BLaER1 treated with 17β-estradiol and CSF1 and Interleukin-3, amounts not matched to agents 10 nM and 100 nM (cell line): ENCODE measurements at regions not wholly inside any gene's neighbourhood (a gene's known extent, or its start where the extent isn't known, plus 50 kb on each side); places are given as distances from the start of the nearest gene placed in this dataset.
A peak's percentile ranks its signal among the peaks of the same experiment; 100 is the strongest.
"Not testable (repeated sequence)": the region's sequence is repeated elsewhere in the genome, so short reads cannot be mapped to it uniquely, and the experiment has no call there.

ENCODE experiments used
- H3K27ac ChIP-seq, 11 experiments: shearing (Covaris generic); formaldehyde crosslinking; 2 replicates each; pipeline ENCODE4 v1.8.1; 2022
- H3K27me3 ChIP-seq, 11 experiments: shearing (Covaris generic); formaldehyde crosslinking; 2 replicates each; pipeline ENCODE4 v1.8.1; 2022
- H3K36me3 ChIP-seq, 11 experiments: shearing (Covaris generic); formaldehyde crosslinking; 2 replicates each; pipeline ENCODE4 v1.8.1; 2022
- H3K4me1 ChIP-seq, 10 experiments: shearing (Covaris generic); formaldehyde crosslinking; 2 replicates each; pipeline ENCODE4 v1.8.1; 2022
- H3K4me2 ChIP-seq, 11 experiments: shearing (Covaris generic); formaldehyde crosslinking; 2 replicates each; pipeline ENCODE4 v1.8.1; 2022
- H3K4me3 ChIP-seq, 10 experiments: shearing (Covaris generic); formaldehyde crosslinking; 2 replicates each; pipeline ENCODE4 v1.8.1; 2022
- H3K9ac ChIP-seq, 11 experiments: shearing (Covaris generic); formaldehyde crosslinking; 2 replicates each; pipeline ENCODE4 v1.8.1; 2022
- H3K9me3 ChIP-seq, 11 experiments: shearing (Covaris generic); formaldehyde crosslinking; replicated peaks in 1 of 11; 2 replicates each; pipeline ENCODE4 v1.8.1; 2022
- H4K20me1 ChIP-seq, 11 experiments: shearing (Covaris generic); formaldehyde crosslinking; 2 replicates each; pipeline ENCODE4 v1.8.1; 2022
- Cebpa-rat ChIP-seq, 11 experiments: shearing (Covaris generic); IDR thresholded peaks; 2 replicates each; pipeline ENCODE4 v1.8.1; 2022

DNA sequence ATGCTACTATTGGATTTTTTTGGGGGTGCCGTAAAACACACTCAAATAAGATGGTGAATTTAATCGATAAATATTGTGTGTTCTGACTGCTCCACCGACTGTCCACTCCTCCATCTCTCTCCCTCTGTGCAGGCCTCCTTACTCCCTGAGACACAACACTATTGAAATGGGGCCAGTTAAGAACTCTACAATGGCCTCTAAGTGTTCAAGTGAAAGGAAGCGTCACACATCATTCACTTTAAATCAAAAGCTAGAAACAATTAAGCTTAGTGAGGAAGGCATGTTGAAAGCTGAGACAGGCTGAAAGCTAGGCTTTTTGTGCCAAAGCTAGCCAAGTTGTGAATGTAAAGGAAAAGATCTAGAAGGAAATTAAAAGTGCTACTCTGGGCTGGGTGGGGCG is 156.7 kb downstream of the CTTN start:
- Histone ChIP-seq H3K9me3 (no peaks in the 10 kb centered on the region), H3K36me3 (no peaks in the 10 kb centered on the region), H3K4me3 (no peak overlapping the region), H3K27ac (no peak overlapping the region), H4K20me1 (peaks cover 0 to 19% (median 0%) of the 10 kb centered on the region in 11 experiments; a peak in 1 of 22 replicates), H3K4me2 (no peak overlapping the region), H3K9ac (no peak overlapping the region), H3K4me1 (no peaks in the 10 kb centered on the region), H3K27me3 (no peaks in the 10 kb centered on the region)
- no peak for TF ChIP-seq Cebpa-rat (IDR thresholded peaks at IDR 0.05)

DNA sequence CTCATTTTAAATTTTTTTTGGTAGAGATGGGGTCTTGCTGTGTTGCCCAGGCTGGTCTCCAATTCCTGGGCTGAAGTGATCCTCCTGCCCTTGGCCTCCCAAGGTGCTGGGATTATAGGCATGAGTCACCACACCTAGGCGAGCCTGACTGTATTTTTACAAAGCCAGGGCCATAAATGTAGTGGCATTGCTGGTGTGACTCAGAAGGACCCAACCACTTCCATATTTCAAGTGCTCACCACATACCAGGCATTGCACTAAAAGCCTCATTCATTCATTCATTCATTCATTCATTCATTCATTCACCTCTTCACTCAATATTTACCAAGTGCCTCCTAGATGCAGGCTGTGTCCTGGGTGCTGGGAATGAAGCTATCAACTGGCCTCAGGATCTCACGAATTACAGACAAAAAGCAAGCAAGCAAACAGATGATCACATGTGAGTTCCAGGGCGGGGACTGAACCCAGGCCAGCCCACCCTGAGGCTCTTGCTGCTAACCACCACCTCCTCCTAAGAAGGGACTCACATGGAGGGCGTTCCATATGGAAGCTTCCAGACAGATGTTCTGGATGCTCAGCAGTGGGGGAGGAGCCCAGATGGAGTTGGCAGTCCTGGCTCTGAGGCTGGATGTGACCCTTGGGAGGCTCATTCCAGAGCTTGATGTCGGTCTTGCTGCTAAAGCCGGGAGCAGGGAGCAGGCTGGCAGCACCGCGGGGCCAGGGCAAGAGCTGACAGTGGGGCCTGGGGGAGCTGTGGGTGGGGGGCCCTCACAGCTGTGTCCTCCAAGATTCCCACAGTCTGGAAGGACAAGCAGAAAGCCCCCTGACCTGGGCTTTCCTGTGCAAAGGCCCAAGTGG is 158.8 kb downstream of the CTTN start:
- Histone ChIP-seq H3K9me3 (no peaks in the 10 kb centered on the region), H3K27ac (no peak overlapping the region), H3K27me3 (no peaks in the 10 kb centered on the region), H3K4me3 (no peak overlapping the region), H3K4me1 (no peaks in the 10 kb centered on the region), H4K20me1 (peaks cover 0 to 5% (median 0%) of the 10 kb centered on the region in 11 experiments; a peak in 1 of 22 replicates), H3K4me2 (no peak overlapping the region), H3K9ac (no peak overlapping the region), H3K36me3 (no peaks in the 10 kb centered on the region)
- no peak for TF ChIP-seq Cebpa-rat (IDR thresholded peaks at IDR 0.05)

DNA sequence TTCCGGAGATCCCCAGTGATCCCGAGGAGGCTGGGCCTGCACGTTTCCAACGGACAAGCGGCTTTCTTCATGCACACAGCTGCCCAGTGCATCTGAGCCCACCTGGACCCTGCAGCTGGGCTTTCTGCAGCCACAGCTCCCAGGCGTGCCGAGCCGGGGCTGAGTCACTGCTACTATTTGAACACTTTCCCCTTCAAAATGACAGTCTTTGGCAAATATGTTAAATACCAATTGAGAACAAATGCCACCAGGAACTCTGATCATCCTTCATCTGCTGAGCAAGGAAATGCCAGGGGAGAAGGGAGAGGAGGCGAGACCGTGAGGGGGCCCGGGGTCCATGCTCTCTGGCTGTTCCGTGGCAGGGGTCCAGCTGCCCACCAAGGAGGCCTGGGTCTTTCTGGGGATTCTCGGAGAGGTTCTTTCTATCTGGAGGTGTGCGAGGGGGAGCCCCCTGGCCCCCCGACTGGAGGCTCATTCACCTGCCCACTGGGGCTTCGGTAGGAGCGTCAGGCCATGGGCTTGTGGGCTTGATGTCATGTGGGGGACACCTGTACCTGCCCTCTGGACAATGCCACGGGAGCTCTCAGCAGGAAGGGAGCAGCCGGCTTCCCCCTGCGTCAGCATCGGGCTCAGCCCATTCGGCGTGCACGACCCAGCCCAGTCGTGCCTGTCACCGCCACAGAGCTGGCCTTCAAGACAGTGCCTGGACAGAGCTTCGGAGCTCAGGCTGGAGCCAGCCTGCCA is 159.6 kb downstream of the CTTN start:
- no peak overlapping the region for H3K4me2 ChIP-seq
- no peak overlapping the region for H3K9ac ChIP-seq
- H3K9me3 ChIP-seq: no peaks in the 10 kb centered on the region
- no peaks in the 10 kb centered on the region for H3K4me1 ChIP-seq
- H3K36me3 ChIP-seq: no peaks in the 10 kb centered on the region
- H4K20me1 ChIP-seq: no peaks in the 10 kb centered on the region; a peak in 1 of 22 replicates
- no peaks in the 10 kb centered on the region for H3K27me3 ChIP-seq
- no peak for TF ChIP-seq Cebpa-rat (IDR thresholded peaks at IDR 0.05)
- H3K4me3 ChIP-seq: no peak overlapping the region
- H3K27ac ChIP-seq: no peak overlapping the region

DNA sequence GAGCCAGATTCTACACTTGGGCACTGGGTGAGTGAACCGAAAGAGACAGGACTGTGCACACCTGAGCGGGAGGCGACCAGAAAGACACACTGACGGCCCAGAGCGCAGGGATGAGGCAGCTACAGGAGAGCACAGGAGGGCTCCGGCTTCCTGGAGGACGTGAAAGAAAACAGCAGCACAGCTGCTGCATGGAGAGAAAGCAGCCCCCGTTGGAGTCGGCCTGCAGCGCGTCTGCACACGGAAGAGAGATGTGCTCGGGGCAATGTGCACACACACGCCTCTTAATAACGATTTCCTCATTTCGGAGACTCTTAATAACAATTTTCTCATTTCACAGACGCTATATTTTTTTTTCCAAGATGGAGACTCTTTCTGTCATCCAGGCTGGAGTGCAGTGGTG is 160.4 kb downstream of the CTTN start:
- no peaks in the 10 kb centered on the region for H3K4me1 ChIP-seq
- H3K4me2 ChIP-seq: no peak overlapping the region
- no peak overlapping the region for H3K4me3 ChIP-seq
- H3K9ac ChIP-seq: no peak overlapping the region
- H3K36me3 ChIP-seq: no peaks in the 10 kb centered on the region
- TF ChIP-seq Cebpa-rat (IDR thresholded peaks at IDR 0.05): no peak
- H4K20me1 ChIP-seq: no peaks in the 10 kb centered on the region; a peak in 1 of 22 replicates
- no peaks in the 10 kb centered on the region for H3K27me3 ChIP-seq
- no peaks in the 10 kb centered on the region for H3K9me3 ChIP-seq
- H3K27ac ChIP-seq: no peak overlapping the region

DNA sequence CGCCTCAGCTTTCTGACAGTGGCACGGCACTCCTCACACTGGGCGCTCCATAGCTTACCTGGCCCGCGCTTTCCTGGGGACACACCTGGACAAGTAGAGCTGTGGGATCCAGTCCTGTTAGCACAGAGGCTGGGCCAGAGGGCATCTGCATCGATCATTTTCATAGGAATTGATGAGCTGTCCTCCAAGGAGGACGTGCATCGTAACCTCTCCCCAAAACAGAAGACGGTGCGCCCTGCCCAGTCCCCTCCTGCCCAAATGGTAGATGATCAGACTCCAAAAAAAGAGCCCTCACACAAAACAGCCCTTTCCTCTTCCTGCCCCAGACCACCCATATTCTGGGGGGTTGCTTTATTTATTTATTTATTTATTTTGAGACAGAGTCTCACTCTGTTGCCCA is 161.2 kb downstream of the CTTN start:
- no peaks in the 10 kb centered on the region for H3K4me1 ChIP-seq
- no peaks in the 10 kb centered on the region for H3K9me3 ChIP-seq
- H3K4me2 ChIP-seq: no peak overlapping the region
- no peaks in the 10 kb centered on the region for H4K20me1 ChIP-seq
- H3K36me3 ChIP-seq: no peaks in the 10 kb centered on the region
- H3K27me3 ChIP-seq: no peaks in the 10 kb centered on the region
- H3K27ac ChIP-seq: no peak overlapping the region
- H3K4me3 ChIP-seq: no peak overlapping the region
- H3K9ac ChIP-seq: no peak overlapping the region
- no peak for TF ChIP-seq Cebpa-rat (IDR thresholded peaks at IDR 0.05)

DNA sequence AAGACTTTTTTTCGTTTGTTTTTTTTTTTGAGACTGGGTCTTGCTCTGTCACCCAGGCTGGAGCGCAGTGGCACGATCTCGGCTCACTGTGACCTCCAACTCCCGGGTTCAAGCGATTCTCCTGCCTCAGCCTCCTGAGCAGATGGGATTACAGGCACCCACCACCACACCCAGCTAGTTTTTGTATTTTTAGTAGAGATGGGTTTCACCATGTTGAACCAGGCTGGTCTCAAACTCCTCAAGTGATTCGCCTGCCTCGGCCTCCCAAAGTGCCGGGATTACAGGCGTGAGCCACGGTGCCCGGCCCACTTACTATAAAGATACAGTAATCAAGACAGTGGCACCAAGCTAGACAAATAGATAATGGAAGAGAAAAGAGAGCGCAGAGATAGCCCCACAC is 162.3 kb downstream of the CTTN start:
- H3K27ac ChIP-seq, H3K36me3 ChIP-seq, H3K4me1 ChIP-seq, H4K20me1 ChIP-seq, H3K4me3 ChIP-seq, H3K27me3 ChIP-seq, H3K4me2 ChIP-seq, H3K9me3 ChIP-seq, H3K9ac ChIP-seq: not testable (repeated sequence)

DNA sequence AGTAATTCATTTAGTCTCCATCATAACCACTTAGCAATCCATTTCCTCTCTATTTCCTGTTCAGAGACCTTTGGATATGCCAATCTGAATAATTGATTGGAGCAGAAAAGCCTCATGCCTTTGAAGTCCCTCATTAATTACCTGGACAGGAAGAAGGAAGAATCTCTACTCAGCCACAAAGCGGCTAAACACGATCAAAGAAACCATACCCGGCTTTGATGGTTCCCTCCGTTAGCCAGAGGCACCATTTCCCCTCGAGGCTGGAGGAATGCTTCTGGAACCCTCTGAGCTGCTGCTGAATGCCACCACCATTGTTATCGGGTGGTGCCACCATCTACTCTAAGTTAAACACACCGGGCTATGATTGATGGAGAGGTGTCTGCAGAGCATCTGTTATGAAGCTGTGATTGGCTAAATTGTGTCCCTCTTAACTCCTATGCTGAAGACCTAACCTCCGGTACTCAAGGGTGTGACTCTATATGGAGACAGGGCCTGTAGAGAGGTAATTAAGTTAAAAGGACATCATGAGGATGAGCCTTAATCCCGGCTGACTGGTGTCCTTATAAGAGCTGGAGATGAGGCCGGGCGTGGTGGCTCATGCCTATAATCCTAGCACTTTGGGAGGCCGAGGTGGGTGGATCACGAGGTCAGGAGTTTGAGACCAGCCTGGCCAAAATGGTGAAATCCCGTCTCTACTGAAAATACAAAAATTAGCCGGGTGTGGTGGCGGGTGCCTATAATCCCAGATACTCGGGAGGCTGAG is 168.6 kb downstream of the CTTN start:
- Histone ChIP-seq H3K4me3 (no peak overlapping the region), H3K27ac (no peak overlapping the region), H3K36me3 (no peaks in the 10 kb centered on the region), H3K9ac (no peak overlapping the region), H3K9me3 (peaks cover 0 to 11% (median 6%) of the 10 kb centered on the region in 11 experiments; a peak in 8 of 22 replicates), H3K27me3 (no peaks in the 10 kb centered on the region), H3K4me2 (peak overlapping the region in 3 of 11 experiments; percentile 1 to 89 (median 81); a peak in 1 of 22 replicates), H3K4me1 (peaks cover 13 to 21% (median 17%) of the 10 kb centered on the region in 10 experiments), H4K20me1 (peaks cover 0 to 4% (median 0%) of the 10 kb centered on the region in 11 experiments; a peak in 1 of 22 replicates)
- no peak for TF ChIP-seq Cebpa-rat (IDR thresholded peaks at IDR 0.05)

DNA sequence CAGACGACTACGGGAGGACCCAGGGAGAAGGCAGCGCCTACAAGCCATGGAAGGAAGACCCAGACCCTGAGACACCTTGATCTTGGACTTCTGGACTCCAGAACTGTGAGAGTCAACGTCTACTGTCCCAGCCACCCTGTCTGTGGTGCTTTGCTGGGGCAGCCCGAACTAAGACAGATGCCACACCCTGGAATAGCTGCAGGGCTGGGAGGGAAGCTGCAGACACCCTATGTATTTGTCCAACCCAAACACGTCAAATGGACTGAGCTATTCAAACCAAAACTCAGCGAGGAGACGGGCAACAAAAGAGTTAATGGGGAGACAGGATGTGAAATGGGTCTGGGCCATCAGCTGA is 169.3 kb downstream of the CTTN start:
- no peak for TF ChIP-seq Cebpa-rat (IDR thresholded peaks at IDR 0.05)
- peaks cover 0 to 11% (median 6%) of the 10 kb centered on the region in 11 experiments; a peak in 8 of 22 replicates for H3K9me3 ChIP-seq
- H3K27ac ChIP-seq: no peak overlapping the region
- H3K9ac ChIP-seq: no peak overlapping the region
- peak overlapping the region in 6 of 10 experiments; percentile 7 to 53 (median 40); a peak in 5 of 20 replicates for H3K4me3 ChIP-seq
- no peaks in the 10 kb centered on the region for H3K36me3 ChIP-seq
- peaks cover 13 to 21% (median 17%) of the 10 kb centered on the region in 10 experiments for H3K4me1 ChIP-seq
- H3K27me3 ChIP-seq: no peaks in the 10 kb centered on the region
- H4K20me1 ChIP-seq: peaks cover 0 to 4% (median 0%) of the 10 kb centered on the region in 11 experiments; a peak in 1 of 22 replicates
- peak overlapping the region; percentile 35 to 90 (median 74) for H3K4me2 ChIP-seq
